Skeletal muscle satellite cell (primary cell): ENCODE measurements at regions not wholly inside any gene's neighbourhood (a gene's known extent, or its start where the extent isn't known, plus 50 kb on each side); places are given as distances from the start of the nearest gene placed in this dataset. TPM values are rescaled to one million over a fixed set of nuclear protein-coding genes. Genes with fewer than 3 reads are reported as not detected.

Source experiments
- H3K27me3 ChIP-seq: 2 replicates; pipeline ENCODE4 v1.7.0; 2013; ENCODE audit warnings: low read length; ENCODE audit not compliant: control insufficient read depth, insufficient read depth
- H3K36me3 ChIP-seq: 2 replicates; pipeline ENCODE4 v1.7.0; 2013; ENCODE audit warnings: mild to moderate bottlenecking, control low read depth, low read length; ENCODE audit not compliant: insufficient read depth
- H3K4me1 ChIP-seq: 2 replicates; pipeline ENCODE4 v1.7.0; 2013; ENCODE audit warnings: low read length; ENCODE audit not compliant: control insufficient read depth, insufficient read depth
- H3K4me2 ChIP-seq: 2 replicates; pipeline ENCODE4 v1.7.0; 2013; ENCODE audit warnings: mild to moderate bottlenecking, low read length
- H3K4me3 ChIP-seq: 2 replicates; pipeline ENCODE4 v1.7.0; 2013; ENCODE audit warnings: low read length
- H3K9ac ChIP-seq: 2 replicates; pipeline ENCODE4 v1.7.0; 2013; ENCODE audit warnings: mild to moderate bottlenecking, low read depth, low read length, moderate library complexity
- H3K9me3 ChIP-seq: replicated peaks from 2 replicates; pipeline ENCODE4 v1.7.0; 2013; ENCODE audit warnings: mild to moderate bottlenecking, control low read depth, low read length
- small RNA-seq: library from RNA; depleted of rRNA; stranded (forward); fragments of <200 nt; gene quantifications from one replicate; pipeline ENCODE3, GENCODE V24; 2012

GRCh38 chr18:33812186-33812585, 234.2 kb downstream of the ASXL3 start:
- no peaks in the 10 kb centered on the region for H3K9me3 ChIP-seq
- peaks cover 4% of the 10 kb centered on the region for H3K4me1 ChIP-seq
- H3K36me3 ChIP-seq: no peaks in the 10 kb centered on the region
- no peaks in the 10 kb centered on the region for H3K27me3 ChIP-seq
- H3K4me2 ChIP-seq: no peak overlapping the region
- H3K9ac ChIP-seq: no peak overlapping the region
- no peak overlapping the region for H3K4me3 ChIP-seq

GRCh38 chr18:33805592-33805991, 227.6 kb downstream of the ASXL3 start:
- Histone ChIP-seq H3K4me3 (no peak overlapping the region), H3K27me3 (no peaks in the 10 kb centered on the region), H3K36me3 (no peaks in the 10 kb centered on the region), H3K9ac (no peak overlapping the region), H3K9me3 (no peaks in the 10 kb centered on the region), H3K4me2 (no peak overlapping the region), H3K4me1 (no peaks in the 10 kb centered on the region)

- Histone ChIP-seq H3K9ac (no peak overlapping the region), H3K36me3 (no peaks in the 10 kb centered on the region), H3K27me3 (no peaks in the 10 kb centered on the region), H3K9me3 (no peaks in the 10 kb centered on the region), H3K4me3 (no peak overlapping the region), H3K4me2 (no peak overlapping the region), H3K4me1 (no peaks in the 10 kb centered on the region)
Observed at GRCh38 chr18:33804258-33804657, 226.2 kb downstream of the ASXL3 start.

GRCh38 chr18:33803636-33804035, 225.6 kb downstream of the ASXL3 start:
- no peaks in the 10 kb centered on the region for H3K9me3 ChIP-seq

GRCh38 chr18:33802955-33803354, 224.9 kb downstream of the ASXL3 start:
- H3K9me3 ChIP-seq: no peaks in the 10 kb centered on the region
- H3K4me1 ChIP-seq: no peaks in the 10 kb centered on the region
- no peaks in the 10 kb centered on the region for H3K36me3 ChIP-seq
- no peak overlapping the region for H3K4me2 ChIP-seq
- H3K27me3 ChIP-seq: no peaks in the 10 kb centered on the region
- no peak overlapping the region for H3K9ac ChIP-seq
- H3K4me3 ChIP-seq: no peak overlapping the region

More at GRCh38 chr18:33803636-33804035, 225.6 kb downstream of the ASXL3 start:
- no peak overlapping the region for H3K4me2 ChIP-seq
- no peaks in the 10 kb centered on the region for H3K36me3 ChIP-seq
- no peak overlapping the region for H3K9ac ChIP-seq
- H3K4me1 ChIP-seq: no peaks in the 10 kb centered on the region
- no peaks in the 10 kb centered on the region for H3K27me3 ChIP-seq
- no peak overlapping the region for H3K4me3 ChIP-seq

Small RNAs in the stretch of these regions (small RNA-seq; reads per million reads assigned to genes)
- not detected for gene RF00019
